Natural killer cell (primary cell): ENCODE measurements at regions not wholly inside any gene's neighbourhood (a gene's known extent, or its start where the extent isn't known, plus 50 kb on each side); places are given as distances from the start of the nearest gene placed in this dataset.
A peak's percentile ranks its signal among the peaks of the same experiment; 100 is the strongest.

Source experiments
- ATAC-seq, 3 donors: fragments of 150-1000 bp in 2 of 3; fragments of 200-7000 bp in 1 of 3; cut with Tn5 transposase; 1 replicate in 1 of 3; 2 replicates in 2 of 3; pipeline ENCODE4 v1.10.0; 2021; ENCODE audit warnings: mild to moderate bottlenecking in 2 of 3, moderate library complexity in 2 of 3
- DNase-seq, 2 donors: peaks; one replicate each; pipeline versions ENCODE4 v3.0.0 to v3.0.0-alpha.2; 2013 to 2021; ENCODE audit warnings: mixed read lengths in 1 of 2
- H3K27ac ChIP-seq: one replicate; pipeline ENCODE4 v1.5.1; 2013; ENCODE audit warnings: mild to moderate bottlenecking, low read length
- H3K27me3 ChIP-seq: one replicate; pipeline ENCODE4 v1.6.1; 2013; ENCODE audit warnings: low read length; ENCODE audit not compliant: control insufficient read depth, insufficient read depth
- H3K36me3 ChIP-seq: one replicate; pipeline ENCODE4 v1.6.1; 2013; ENCODE audit warnings: low read length; ENCODE audit not compliant: control insufficient read depth, insufficient read depth
- H3K4me1 ChIP-seq: one replicate; pipeline ENCODE4 v1.6.1; 2013; ENCODE audit warnings: low read length; ENCODE audit not compliant: control insufficient read depth, insufficient read depth
- H3K4me3 ChIP-seq: one replicate; pipeline ENCODE4 v1.5.1; 2013; ENCODE audit warnings: low read length
- H3K9me3 ChIP-seq: one replicate; pipeline ENCODE4 v1.6.1; 2013; ENCODE audit warnings: low read length; ENCODE audit not compliant: control insufficient read depth, insufficient read depth
- H3K27ac Mint-ChIP-seq, 2 donors: one replicate each; pipeline ENCODE4 v1.8.0; 2022; ENCODE audit warnings: mild to moderate bottlenecking in 2 of 2, mixed read lengths in 2 of 2, moderate library complexity in 1 of 2
- H3K27me3 Mint-ChIP-seq, 2 donors: one replicate each; pipeline ENCODE4 v1.8.0; 2022; ENCODE audit warnings: low read depth in 2 of 2, mixed read lengths in 2 of 2
- H3K36me3 Mint-ChIP-seq: one replicate; pipeline ENCODE4 v1.8.0; 2022; ENCODE audit warnings: mixed read lengths
- H3K4me1 Mint-ChIP-seq, 2 donors: one replicate each; pipeline ENCODE4 v1.8.0; 2022; ENCODE audit warnings: mixed read lengths in 2 of 2
- H3K4me3 Mint-ChIP-seq: one replicate; pipeline ENCODE4 v1.8.0; 2022; ENCODE audit warnings: mild to moderate bottlenecking, moderate library complexity, mixed read lengths
- H3K9me3 Mint-ChIP-seq, 2 donors: one replicate each; pipeline ENCODE4 v1.8.0; 2022; ENCODE audit warnings: mixed read lengths in 2 of 2
- WGBS: methylation state at CpG from one replicate; pipeline ENCODE4 v1.1.7; 2013; ENCODE audit warnings: missing lambda C conversion rate; ENCODE audit not compliant: insufficient coverage; 5-methylcytosine and 5-hydroxymethylcytosine counted together
- intact Hi-C: fragments of 100-400 bp; cut with micrococcal nuclease; formaldehyde crosslinking; loops from one replicate; pipeline ENCODE4 v1.14.2; 2022
- TF ChIP-seq, protein P1 (sequence below): fragments of 200-600 bp; IDR thresholded peaks from one replicate; pipeline ENCODE4 v1.8.0; 2022; ENCODE audit warnings: antibody characterized with exemption

DNA sequence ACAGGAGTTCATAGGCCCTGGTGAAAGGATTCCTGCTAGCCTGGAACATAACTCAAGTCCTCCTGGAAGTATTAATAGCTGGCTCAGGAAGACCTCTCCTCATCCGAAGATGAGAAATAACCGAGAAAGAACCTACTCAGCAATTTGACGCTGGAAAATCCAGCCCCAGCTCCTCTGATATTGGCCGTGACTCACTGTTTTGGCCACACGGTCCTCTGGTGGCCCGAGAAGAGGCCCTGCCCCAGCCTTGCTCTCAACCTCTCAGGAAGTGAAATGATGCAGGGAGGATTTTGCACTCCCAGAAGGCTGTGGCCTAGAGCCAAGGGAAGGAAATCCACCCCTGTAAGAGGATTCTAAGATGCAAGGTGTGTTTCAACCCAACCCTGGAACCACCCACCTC is 121.6 kb downstream of the MTPAP start:
- WGBS, result 92% methylated on average over 6 of the region's 6 CpGs
- Mint-ChIP-seq H3K4me3 (no peak overlapping the region), H3K9me3 (no peaks in the 10 kb centered on the region), H3K27me3 (peaks cover 2 to 7% of the 10 kb centered on the region in 2 donors), H3K4me1 (no peaks in the 10 kb centered on the region), H3K36me3 (no peaks in the 10 kb centered on the region), H3K27ac (no peak overlapping the region)
- H3K4me3 ChIP-seq, result no peak overlapping the region
- no peaks in the 10 kb centered on the region for H3K27me3 ChIP-seq
- no peaks in the 10 kb centered on the region for H3K9me3 ChIP-seq
- H3K4me1 ChIP-seq, result no peaks in the 10 kb centered on the region
- intact Hi-C loops, result no loop called here
- DNase-seq (no peak), ATAC-seq (no peak)
- H3K27ac ChIP-seq, result no peak overlapping the region
- TF ChIP-seq, protein P1, sequence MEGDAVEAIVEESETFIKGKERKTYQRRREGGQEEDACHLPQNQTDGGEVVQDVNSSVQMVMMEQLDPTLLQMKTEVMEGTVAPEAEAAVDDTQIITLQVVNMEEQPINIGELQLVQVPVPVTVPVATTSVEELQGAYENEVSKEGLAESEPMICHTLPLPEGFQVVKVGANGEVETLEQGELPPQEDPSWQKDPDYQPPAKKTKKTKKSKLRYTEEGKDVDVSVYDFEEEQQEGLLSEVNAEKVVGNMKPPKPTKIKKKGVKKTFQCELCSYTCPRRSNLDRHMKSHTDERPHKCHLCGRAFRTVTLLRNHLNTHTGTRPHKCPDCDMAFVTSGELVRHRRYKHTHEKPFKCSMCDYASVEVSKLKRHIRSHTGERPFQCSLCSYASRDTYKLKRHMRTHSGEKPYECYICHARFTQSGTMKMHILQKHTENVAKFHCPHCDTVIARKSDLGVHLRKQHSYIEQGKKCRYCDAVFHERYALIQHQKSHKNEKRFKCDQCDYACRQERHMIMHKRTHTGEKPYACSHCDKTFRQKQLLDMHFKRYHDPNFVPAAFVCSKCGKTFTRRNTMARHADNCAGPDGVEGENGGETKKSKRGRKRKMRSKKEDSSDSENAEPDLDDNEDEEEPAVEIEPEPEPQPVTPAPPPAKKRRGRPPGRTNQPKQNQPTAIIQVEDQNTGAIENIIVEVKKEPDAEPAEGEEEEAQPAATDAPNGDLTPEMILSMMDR, result no peak
- no peaks in the 10 kb centered on the region for H3K36me3 ChIP-seq

DNA sequence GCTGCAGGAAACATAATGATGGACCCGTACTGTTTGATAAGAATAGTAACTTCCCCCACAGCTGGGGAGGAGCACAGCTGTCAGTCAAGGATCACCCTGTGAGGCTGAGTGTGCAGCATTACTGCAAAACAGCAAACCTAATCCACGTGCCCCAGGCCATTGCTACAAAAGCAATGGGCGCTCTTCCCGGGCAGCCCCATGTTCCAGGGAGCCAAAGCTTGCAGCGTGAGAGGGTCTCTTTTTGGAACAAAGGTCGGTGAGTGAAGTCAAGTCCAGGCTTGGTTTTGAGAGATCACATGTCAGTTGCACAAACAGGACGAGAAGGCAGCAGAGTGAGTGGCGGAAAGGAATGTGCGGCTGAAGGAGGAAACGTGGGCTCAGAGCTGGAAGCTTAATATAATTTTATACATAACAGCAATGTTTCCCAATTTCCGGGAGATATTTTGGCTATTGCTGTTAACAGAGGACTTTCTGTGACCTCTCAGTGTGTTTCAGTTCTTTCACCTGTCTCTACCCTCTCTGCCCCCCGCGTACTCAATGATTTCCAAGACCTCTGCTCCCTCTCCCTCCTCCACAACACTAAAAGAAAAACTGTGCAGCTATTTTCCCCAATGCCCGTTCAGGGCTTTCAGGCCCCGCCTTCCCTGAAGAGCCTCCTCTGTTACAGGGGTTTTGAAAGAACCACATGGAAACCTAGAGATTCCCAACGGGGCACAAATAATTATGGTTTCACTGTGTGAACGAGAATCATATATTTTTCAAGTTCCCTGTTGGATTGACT is 128.9 kb downstream of the MTPAP start:
- Mint-ChIP-seq H3K36me3 (no peaks in the 10 kb centered on the region), H3K27ac (no peak overlapping the region)
- H3K4me3 ChIP-seq, result no peak overlapping the region

DNA sequence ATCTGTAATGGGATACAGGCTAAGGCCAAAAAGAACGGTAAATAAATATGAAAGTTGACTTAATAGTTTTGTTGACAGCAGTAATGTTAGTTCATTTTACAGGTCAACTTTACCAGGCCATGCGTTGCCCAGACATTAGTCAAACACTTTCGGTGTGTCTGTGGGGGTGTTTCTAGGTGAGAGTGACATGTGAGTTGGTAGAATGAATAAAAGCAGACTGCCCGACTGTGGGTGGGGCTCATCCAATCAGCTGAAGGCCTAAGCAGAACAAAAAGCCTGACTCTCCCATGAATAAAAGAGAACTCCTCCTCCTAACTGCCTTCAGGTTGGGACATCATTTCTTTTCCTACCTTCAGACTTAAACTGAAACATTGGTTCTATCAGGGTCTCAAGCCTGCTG is 132.3 kb downstream of the MTPAP start:
- peaks cover 5% of the 10 kb centered on the region for H3K27me3 ChIP-seq
- no peak for DNase-seq
- H3K4me3 ChIP-seq, result no peak overlapping the region
- H3K27me3 Mint-ChIP-seq, result peaks cover 18 to 34% of the 10 kb centered on the region in 2 donors
- TF ChIP-seq, protein P1, result no peak
- H3K36me3 Mint-ChIP-seq, result no peaks in the 10 kb centered on the region
- no peaks in the 10 kb centered on the region for H3K36me3 ChIP-seq
- no peaks in the 10 kb centered on the region for H3K9me3 Mint-ChIP-seq
- peaks cover 4% of the 10 kb centered on the region for H3K4me1 ChIP-seq
- 86% methylated on average over 3 of the region's 4 CpGs for WGBS
- H3K27ac ChIP-seq, result no peak overlapping the region
- H3K4me1 Mint-ChIP-seq, result peaks cover 6 to 10% of the 10 kb centered on the region in 2 donors
- H3K9me3 ChIP-seq, result no peaks in the 10 kb centered on the region
- intact Hi-C loops, result no loop called here
- no peak overlapping the region for H3K4me3 Mint-ChIP-seq
- ATAC-seq, result no peak
- H3K27ac Mint-ChIP-seq, result no peak overlapping the region

More for the DNA sequence above, 128.9 kb downstream of the MTPAP start:
- Mint-ChIP-seq H3K9me3 (no peaks in the 10 kb centered on the region), H3K4me1 (peaks cover 6 to 10% of the 10 kb centered on the region in 2 donors), H3K27me3 (peaks cover 20 to 36% of the 10 kb centered on the region in 2 donors), H3K4me3 (no peak overlapping the region)
- Histone ChIP-seq H3K27me3 (peaks cover 5% of the 10 kb centered on the region), H3K36me3 (no peaks in the 10 kb centered on the region), H3K9me3 (no peaks in the 10 kb centered on the region), H3K27ac (no peak overlapping the region), H3K4me1 (peaks cover 4% of the 10 kb centered on the region)
- 16% methylated on average over 13 of the region's 17 CpGs for WGBS
- intact Hi-C loops, result no loop called here
- ATAC-seq (peak in 1 of 3 donors; percentile 39), DNase-seq (no peak)
- TF ChIP-seq, protein P1, result no peak

DNA sequence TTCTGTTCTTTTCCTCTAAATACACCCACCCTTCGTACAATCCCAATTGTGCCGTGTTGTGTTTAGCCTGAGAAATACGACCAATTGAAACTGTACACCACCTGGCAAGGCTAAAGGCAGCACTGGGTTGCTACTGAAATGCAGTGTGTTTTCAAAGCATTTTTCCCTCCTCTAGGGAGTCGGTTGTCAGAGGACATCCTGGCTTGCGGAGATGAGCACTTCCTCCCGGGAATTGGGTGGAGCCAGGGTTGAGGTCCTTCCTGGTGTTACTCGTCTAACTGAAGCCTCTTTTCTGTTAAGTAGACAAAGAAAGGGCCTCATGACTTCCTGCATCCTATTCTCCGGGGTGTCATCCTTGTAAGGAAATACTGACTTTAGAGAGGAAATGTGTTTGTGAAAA is 133.5 kb downstream of the MTPAP start:
- peaks cover 6 to 10% of the 10 kb centered on the region in 2 donors for H3K4me1 Mint-ChIP-seq
- WGBS, result 66% methylated on average over 7 of the region's 8 CpGs
- H3K36me3 ChIP-seq, result no peaks in the 10 kb centered on the region
- peaks cover 12 to 26% of the 10 kb centered on the region in 2 donors for H3K27me3 Mint-ChIP-seq
- H3K27ac Mint-ChIP-seq, result no peak overlapping the region
- H3K9me3 ChIP-seq, result no peaks in the 10 kb centered on the region
- no peaks in the 10 kb centered on the region for H3K36me3 Mint-ChIP-seq
- intact Hi-C loops, result no loop called here
- DNase-seq, result no peak
- TF ChIP-seq, protein P1, result no peak
- no peak overlapping the region for H3K4me3 Mint-ChIP-seq
- no peak overlapping the region for H3K4me3 ChIP-seq
- ATAC-seq, result no peak
- H3K27me3 ChIP-seq, result peaks cover 3% of the 10 kb centered on the region
- H3K9me3 Mint-ChIP-seq, result no peaks in the 10 kb centered on the region
- no peak overlapping the region for H3K27ac ChIP-seq
- H3K4me1 ChIP-seq, result peaks cover 4% of the 10 kb centered on the region
